ENCODE measurements at regions not wholly inside any gene's neighbourhood (a gene's known extent, or its start where the extent isn't known, plus 50 kb on each side); places are given as distances from the start of the nearest gene placed in this dataset.

DNA sequence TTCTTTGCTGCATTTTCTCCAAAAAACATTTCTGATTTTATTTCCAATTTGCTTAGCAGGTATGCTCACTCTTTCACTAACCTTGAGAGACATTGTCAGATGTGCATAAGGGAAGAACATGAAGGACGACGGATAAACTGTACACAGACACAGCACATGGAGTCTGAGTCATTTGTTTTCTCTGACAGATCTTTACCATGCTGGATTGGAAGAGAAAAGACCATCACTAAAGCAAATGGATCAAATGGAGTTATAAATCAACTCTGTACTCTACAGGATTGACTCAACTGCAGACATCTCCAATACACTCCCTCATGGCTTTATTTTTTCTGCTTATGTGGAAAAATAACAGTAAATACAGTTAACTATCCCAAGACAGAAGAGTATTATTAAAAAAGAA, 90.2 kb upstream of the CTSC start:
- H3K4me3 ChIP-seq (ENCODE audit: severe bottlenecking) = no peak overlapping the region
- DNase-seq (ENCODE audit: low spot score) = no peak
- TF ChIP-seq, protein P1, sequence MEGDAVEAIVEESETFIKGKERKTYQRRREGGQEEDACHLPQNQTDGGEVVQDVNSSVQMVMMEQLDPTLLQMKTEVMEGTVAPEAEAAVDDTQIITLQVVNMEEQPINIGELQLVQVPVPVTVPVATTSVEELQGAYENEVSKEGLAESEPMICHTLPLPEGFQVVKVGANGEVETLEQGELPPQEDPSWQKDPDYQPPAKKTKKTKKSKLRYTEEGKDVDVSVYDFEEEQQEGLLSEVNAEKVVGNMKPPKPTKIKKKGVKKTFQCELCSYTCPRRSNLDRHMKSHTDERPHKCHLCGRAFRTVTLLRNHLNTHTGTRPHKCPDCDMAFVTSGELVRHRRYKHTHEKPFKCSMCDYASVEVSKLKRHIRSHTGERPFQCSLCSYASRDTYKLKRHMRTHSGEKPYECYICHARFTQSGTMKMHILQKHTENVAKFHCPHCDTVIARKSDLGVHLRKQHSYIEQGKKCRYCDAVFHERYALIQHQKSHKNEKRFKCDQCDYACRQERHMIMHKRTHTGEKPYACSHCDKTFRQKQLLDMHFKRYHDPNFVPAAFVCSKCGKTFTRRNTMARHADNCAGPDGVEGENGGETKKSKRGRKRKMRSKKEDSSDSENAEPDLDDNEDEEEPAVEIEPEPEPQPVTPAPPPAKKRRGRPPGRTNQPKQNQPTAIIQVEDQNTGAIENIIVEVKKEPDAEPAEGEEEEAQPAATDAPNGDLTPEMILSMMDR (IDR thresholded peaks at IDR 0.05; ENCODE audit: poor library complexity, severe bottlenecking) = no peak
- no peaks in the 10 kb centered on the region for H3K36me3 ChIP-seq (ENCODE audit: low read depth)
- no peaks in the 10 kb centered on the region for H3K4me1 ChIP-seq (ENCODE audit: insufficient read depth, poor library complexity, severe bottlenecking)
- H3K27ac ChIP-seq (ENCODE audit: poor library complexity, severe bottlenecking) = no peak overlapping the region
- H3K27me3 ChIP-seq (ENCODE audit: insufficient read depth, poor library complexity, severe bottlenecking) = no peaks in the 10 kb centered on the region
- ATAC-seq (ENCODE audit: low read depth) = no peak
- no peaks in the 10 kb centered on the region for H3K9me3 ChIP-seq (ENCODE audit: severe bottlenecking)

DNA sequence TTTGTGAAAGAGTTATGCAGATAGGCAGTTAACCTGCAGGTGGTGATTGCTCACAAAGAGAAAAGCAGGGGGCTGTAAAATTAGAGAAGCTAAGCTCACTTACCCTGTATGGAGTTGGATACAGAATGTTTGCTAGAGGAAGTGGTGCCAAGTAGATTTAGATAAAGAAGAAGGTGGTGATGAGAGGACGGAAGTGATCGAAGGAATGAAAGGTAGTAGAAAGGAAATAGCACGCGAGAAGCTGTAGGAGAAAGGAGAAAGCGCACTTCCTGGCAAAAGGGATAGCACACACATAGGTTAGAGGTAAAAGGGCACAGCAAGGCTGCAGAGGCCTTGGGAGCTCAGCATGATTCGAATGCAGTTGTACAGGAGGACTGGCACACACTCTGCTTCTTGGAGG, 87.3 kb upstream of the CTSC start:
- no peaks in the 10 kb centered on the region for H3K27me3 ChIP-seq (ENCODE audit: insufficient read depth, poor library complexity, severe bottlenecking)
- ATAC-seq (ENCODE audit: low read depth) = no peak
- H3K9me3 ChIP-seq (ENCODE audit: severe bottlenecking) = no peaks in the 10 kb centered on the region
- peaks cover 21% of the 10 kb centered on the region for H3K4me1 ChIP-seq (ENCODE audit: insufficient read depth, poor library complexity, severe bottlenecking)
- no peak overlapping the region for H3K27ac ChIP-seq (ENCODE audit: poor library complexity, severe bottlenecking)
- TF ChIP-seq, protein P1 (IDR thresholded peaks at IDR 0.05; ENCODE audit: poor library complexity, severe bottlenecking) = no peak
- no peak overlapping the region for H3K4me3 ChIP-seq (ENCODE audit: severe bottlenecking)
- no peak for DNase-seq (ENCODE audit: low spot score)
- no peaks in the 10 kb centered on the region for H3K36me3 ChIP-seq (ENCODE audit: low read depth)

DNA sequence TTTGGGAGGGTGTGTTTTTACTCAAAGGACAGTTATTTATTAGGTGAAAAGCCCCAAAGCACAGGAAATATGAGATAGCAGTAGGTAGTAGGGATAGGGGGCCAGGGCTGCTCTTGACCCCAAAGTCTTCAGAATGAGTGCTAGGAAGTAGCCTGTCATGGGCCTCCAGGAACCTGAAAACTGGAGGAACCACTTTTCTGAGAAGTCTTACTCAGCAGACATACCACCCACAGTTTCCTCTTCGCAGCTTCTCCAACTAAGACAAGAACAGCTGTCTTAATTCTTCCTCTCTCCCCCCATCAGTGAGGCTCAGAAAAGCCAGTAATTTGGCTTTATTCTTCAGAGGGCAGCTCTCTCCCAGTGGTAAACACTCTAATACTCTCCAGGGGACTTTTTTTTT, 84.0 kb upstream of the CTSC start:
- H3K27ac ChIP-seq (ENCODE audit: poor library complexity, severe bottlenecking) = peak overlapping the region; percentile 95
- H3K4me3 ChIP-seq (ENCODE audit: severe bottlenecking) = no peak overlapping the region
- ATAC-seq (ENCODE audit: low read depth) = peak; percentile 38; the same call in 2 of the 3 replicates
- DNase-seq (ENCODE audit: low spot score) = no peak
- TF ChIP-seq, protein P1 (IDR thresholded peaks at IDR 0.05; ENCODE audit: poor library complexity, severe bottlenecking) = no peak
- H3K27me3 ChIP-seq (ENCODE audit: insufficient read depth, poor library complexity, severe bottlenecking) = no peaks in the 10 kb centered on the region
- no peaks in the 10 kb centered on the region for H3K9me3 ChIP-seq (ENCODE audit: severe bottlenecking)
- H3K4me1 ChIP-seq (ENCODE audit: insufficient read depth, poor library complexity, severe bottlenecking) = peaks cover 42% of the 10 kb centered on the region
- no peaks in the 10 kb centered on the region for H3K36me3 ChIP-seq (ENCODE audit: low read depth)

DNA sequence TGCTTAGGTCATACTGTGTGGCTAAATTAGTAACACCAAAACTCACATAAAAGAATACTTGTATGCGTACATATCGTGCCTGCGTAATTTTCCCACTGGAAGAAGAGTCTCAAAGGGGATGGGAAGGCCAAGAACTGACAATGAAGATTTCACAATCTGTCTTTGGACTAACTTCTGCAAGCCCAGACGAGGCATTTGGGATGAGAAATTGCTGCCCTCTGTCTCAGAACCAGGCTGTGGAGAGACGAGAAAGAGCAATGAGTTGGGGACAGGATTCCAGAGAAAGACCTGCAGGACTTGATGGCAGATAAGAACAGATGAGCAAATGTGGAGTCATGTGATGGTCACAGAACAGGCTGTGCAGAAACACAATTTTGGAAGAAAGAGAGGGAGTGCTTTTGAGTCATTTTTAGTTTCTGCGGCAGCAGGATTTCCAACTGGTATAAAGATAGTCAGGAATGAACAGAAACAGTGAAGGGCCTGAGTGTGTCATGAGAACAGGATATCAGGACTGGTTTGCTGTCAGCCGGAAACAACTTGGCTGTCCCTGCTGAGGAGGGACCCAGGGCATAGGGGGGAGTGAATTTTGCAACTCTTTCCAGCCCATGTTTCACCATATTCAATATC, 82.7 kb upstream of the CTSC start:
- DNase-seq (ENCODE audit: low spot score) (peak; percentile 73), ATAC-seq (ENCODE audit: low read depth) (peak; percentile 80)
- no peaks in the 10 kb centered on the region for H3K27me3 ChIP-seq (ENCODE audit: insufficient read depth, poor library complexity, severe bottlenecking)
- peaks cover 47% of the 10 kb centered on the region for H3K4me1 ChIP-seq (ENCODE audit: insufficient read depth, poor library complexity, severe bottlenecking)
- no peak overlapping the region for H3K4me3 ChIP-seq (ENCODE audit: severe bottlenecking)
- TF ChIP-seq, protein P1 (IDR thresholded peaks at IDR 0.05; ENCODE audit: poor library complexity, severe bottlenecking) = peak; percentile 13
- no peaks in the 10 kb centered on the region for H3K9me3 ChIP-seq (ENCODE audit: severe bottlenecking)
- H3K27ac ChIP-seq (ENCODE audit: poor library complexity, severe bottlenecking) = peak overlapping the region; percentile 95
- no peaks in the 10 kb centered on the region for H3K36me3 ChIP-seq (ENCODE audit: low read depth)

DNA sequence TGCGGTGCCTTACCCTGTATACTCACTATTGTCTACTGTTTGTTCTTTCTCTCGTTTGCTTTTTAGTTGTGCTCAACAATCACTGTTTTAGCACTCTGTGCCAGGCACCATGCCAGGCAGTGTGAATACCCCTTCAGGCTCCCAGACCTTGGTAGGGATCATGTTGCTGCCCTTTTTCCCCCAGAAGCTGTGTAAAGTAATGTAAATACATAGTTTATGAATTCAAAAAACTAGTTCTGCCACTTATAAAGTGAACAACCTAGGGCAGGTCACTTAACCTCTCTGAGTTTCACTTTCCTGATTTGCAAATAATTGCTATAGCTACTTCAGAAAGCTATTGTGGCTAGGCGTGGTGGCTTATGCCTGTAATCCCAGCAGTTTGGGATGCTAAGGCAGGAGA, 81.0 kb upstream of the CTSC start:
- TF ChIP-seq, protein P1 (IDR thresholded peaks at IDR 0.05; ENCODE audit: poor library complexity, severe bottlenecking) = no peak
- no peaks in the 10 kb centered on the region for H3K9me3 ChIP-seq (ENCODE audit: severe bottlenecking)
- peak; percentile 1; the same call in 1 of the 3 replicates for ATAC-seq (ENCODE audit: low read depth)
- H3K36me3 ChIP-seq (ENCODE audit: low read depth) = no peaks in the 10 kb centered on the region
- H3K27ac ChIP-seq (ENCODE audit: poor library complexity, severe bottlenecking) = peak overlapping the region; percentile 95
- H3K27me3 ChIP-seq (ENCODE audit: insufficient read depth, poor library complexity, severe bottlenecking) = no peaks in the 10 kb centered on the region
- DNase-seq (ENCODE audit: low spot score) = no peak
- H3K4me1 ChIP-seq (ENCODE audit: insufficient read depth, poor library complexity, severe bottlenecking) = peaks cover 59% of the 10 kb centered on the region
- H3K4me3 ChIP-seq (ENCODE audit: severe bottlenecking) = no peak overlapping the region
